IMR-90 (cell line): ENCODE measurements at regions not wholly inside any gene's neighbourhood (a gene's known extent, or its start where the extent isn't known, plus 50 kb on each side); places are given as distances from the start of the nearest gene placed in this dataset.

ENCODE experiments used
- ATAC-seq: fragments of 200-7000 bp; cut with Tn5 transposase; 2 replicates; pipeline ENCODE4 v1.9.1; 2020; ENCODE audit warnings: low read depth, mild to moderate bottlenecking, moderate library complexity
- BruUV-seq: library from RNA; stranded (reverse); fragments of 400-500 nt; replicated peaks from 2 replicates; lab custom pipeline; 2021; lab: Mats Ljungman, UMichigan
- CTCF ChIA-PET: fragments of 300-600 bp; formaldehyde crosslinking; extraction: SDS; loops from one replicate; lab custom pipeline; 2021; ENCODE audit warnings: antibody characterized with exemption; lab: Yijun Ruan, JAX
- POLR2A ChIA-PET: fragments of 300-600 bp; sonication (Branson Sonifier 250); formaldehyde crosslinking; loops from one replicate; lab custom pipeline; 2022; ENCODE audit warnings: antibody characterized with exemption; ENCODE audit not compliant: unreplicated experiment; lab: Charles Lee
- DNase-seq: peaks from one replicate; pipeline ENCODE4 v3.0.0; 2013
- H2AFZ ChIP-seq: replicated peaks from 2 replicates; pipeline ENCODE3; 2013; ENCODE audit warnings: low read length, mild to moderate bottlenecking; ENCODE audit not compliant: poor library complexity
- H2AK5ac ChIP-seq: 2 replicates; pipeline ENCODE4 v1.6.1; 2013; ENCODE audit warnings: low read depth, low read length, inconsistent platforms
- H2AK9ac ChIP-seq: replicated peaks from 2 replicates; pipeline ENCODE3; 2013; ENCODE audit warnings: mild to moderate bottlenecking, low read depth, low read length, moderate library complexity; ENCODE audit not compliant: poor library complexity
- H2BK120ac ChIP-seq: 2 replicates; pipeline ENCODE4 v1.6.1; 2013; ENCODE audit warnings: low read depth, low read length, inconsistent platforms
- H2BK15ac ChIP-seq: 3 replicates; pipeline ENCODE4 v1.6.1; 2013; ENCODE audit warnings: low read depth, low read length, inconsistent platforms
- H2BK20ac ChIP-seq: 2 replicates; pipeline ENCODE4 v1.6.1; 2013; ENCODE audit warnings: low read depth, mild to moderate bottlenecking, inconsistent platforms, low read length, moderate library complexity
- H2BK5ac ChIP-seq: 2 replicates; pipeline ENCODE4 v1.6.1; 2013; ENCODE audit warnings: mild to moderate bottlenecking, low read depth, low read length, inconsistent platforms; ENCODE audit not compliant: poor library complexity, severe bottlenecking
- H3K14ac ChIP-seq: replicated peaks from 2 replicates; pipeline ENCODE4 v1.6.1; 2013; ENCODE audit warnings: low read depth, low read length, inconsistent platforms
- H3K18ac ChIP-seq: 2 replicates; pipeline ENCODE4 v1.6.1; 2013; ENCODE audit warnings: low read depth, low read length, control low read depth
- H3K23ac ChIP-seq: 2 replicates; pipeline ENCODE4 v1.6.1; 2013; ENCODE audit warnings: low read depth, low read length, inconsistent platforms
- H3K27ac ChIP-seq: 2 replicates; pipeline ENCODE4 v1.5.1; 2013; ENCODE audit warnings: mild to moderate bottlenecking, control low read depth, low read length; ENCODE audit not compliant: insufficient read depth
- H3K27me3 ChIP-seq: 2 replicates; pipeline ENCODE4 v1.6.1; 2013; ENCODE audit warnings: low read length; ENCODE audit not compliant: control insufficient read depth, insufficient read depth
- H3K36me3 ChIP-seq: 2 replicates; pipeline ENCODE4 v1.6.1; 2013; ENCODE audit warnings: low read length, mixed read lengths; ENCODE audit not compliant: control insufficient read depth, insufficient read depth
- H3K4ac ChIP-seq: 2 replicates; pipeline ENCODE4 v1.6.1; 2013; ENCODE audit warnings: low read depth, low read length, inconsistent platforms
- H3K4me1 ChIP-seq: 2 replicates; pipeline ENCODE4 v1.6.1; 2013; ENCODE audit warnings: low read length, mixed read lengths; ENCODE audit not compliant: control insufficient read depth, insufficient read depth
- H3K4me2 ChIP-seq: 2 replicates; pipeline ENCODE4 v1.6.1; 2013; ENCODE audit warnings: low read depth, mild to moderate bottlenecking, control low read depth, low read length, moderate library complexity
- H3K4me3 ChIP-seq: 2 replicates; pipeline ENCODE4 v1.5.1; 2013; ENCODE audit warnings: low read depth, mild to moderate bottlenecking, control low read depth, low read length, moderate library complexity; ENCODE audit not compliant: insufficient read depth
- H3K56ac ChIP-seq: 2 replicates; pipeline ENCODE4 v1.6.1; 2013; ENCODE audit warnings: low read length, inconsistent platforms; ENCODE audit not compliant: insufficient read depth; ENCODE audit errors: extremely low read depth
- H3K79me1 ChIP-seq, 2 experiments: 2 replicates each; pipeline ENCODE4 v1.6.1; 2013; ENCODE audit warnings: low read length in 2 of 2, inconsistent platforms in 1 of 2, low read depth in 1 of 2
- H3K9ac ChIP-seq: 2 replicates; pipeline ENCODE4 v1.6.1; 2013; ENCODE audit warnings: low read depth, low read length, control low read depth
- H3K9me1 ChIP-seq: 2 replicates; pipeline ENCODE4 v1.6.1; 2013; ENCODE audit warnings: low read length, inconsistent platforms; ENCODE audit not compliant: insufficient read depth
- H3K9me3 ChIP-seq: 2 replicates; pipeline ENCODE4 v1.6.1; 2013; ENCODE audit warnings: low read length; ENCODE audit not compliant: control insufficient read depth, insufficient read depth
- H4K20me1 ChIP-seq: 2 replicates; pipeline ENCODE4 v1.6.1; 2013; ENCODE audit warnings: low read length, inconsistent platforms; ENCODE audit not compliant: insufficient read depth
- H4K5ac ChIP-seq: 2 replicates; pipeline ENCODE4 v1.6.1; 2013; ENCODE audit warnings: mild to moderate bottlenecking, low read depth, low read length, control low read depth
- H4K8ac ChIP-seq, 2 experiments: 2 replicates each; pipeline ENCODE4 v1.6.1; 2013; ENCODE audit warnings: low read depth in 2 of 2, low read length in 2 of 2, control low read depth in 1 of 2, inconsistent platforms in 1 of 2
- H4K91ac ChIP-seq: 2 replicates; pipeline ENCODE4 v1.6.1; 2013; ENCODE audit warnings: low read depth, low read length, inconsistent platforms; ENCODE audit not compliant: insufficient read depth
- CEBPB ChIP-seq: IDR thresholded peaks from 2 replicates; pipeline ENCODE4 v1.6.1; 2012; ENCODE audit warnings: low read depth, low read length, improper control_type of control experiment
- CHD1 ChIP-seq: IDR thresholded peaks from 2 replicates; pipeline ENCODE4 v1.6.1; 2012; ENCODE audit warnings: low read depth, low read length, improper control_type of control experiment
- FOS ChIP-seq: fragments of 150-350 bp; IDR thresholded peaks from 2 replicates; pipeline ENCODE4 v1.6.1; 2016; ENCODE audit warnings: low read depth, low read length
- MAZ ChIP-seq: IDR thresholded peaks from 2 replicates; pipeline ENCODE4 v1.6.1; 2012; ENCODE audit warnings: low read depth, mild to moderate bottlenecking, low read length, improper control_type of control experiment, moderate library complexity, borderline replicate concordance
- MXI1 ChIP-seq: IDR thresholded peaks from 2 replicates; pipeline ENCODE4 v1.6.1; 2012; ENCODE audit warnings: low read depth, mild to moderate bottlenecking, low read length, moderate library complexity, borderline replicate concordance
- NFE2L2 ChIP-seq: fragments of 150-350 bp; IDR thresholded peaks from 2 replicates; pipeline ENCODE4 v1.6.1; 2016; ENCODE audit warnings: low read depth, mild to moderate bottlenecking, low read length
- POLR2A ChIP-seq: IDR thresholded peaks from 2 replicates; pipeline ENCODE4 v1.6.1; 2012; ENCODE audit warnings: mild to moderate bottlenecking, low read depth, low read length
- RAD21 ChIP-seq: IDR thresholded peaks from 2 replicates; pipeline ENCODE4 v1.6.1; 2012; ENCODE audit warnings: low read length, improper control_type of control experiment
- RCOR1 ChIP-seq: IDR thresholded peaks from 2 replicates; pipeline ENCODE4 v1.6.1; 2012; ENCODE audit warnings: mild to moderate bottlenecking, low read length, improper control_type of control experiment; ENCODE audit not compliant: insufficient replicate concordance
- RFX5 ChIP-seq: IDR thresholded peaks from 2 replicates; pipeline ENCODE4 v1.8.0; 2012; ENCODE audit warnings: low read depth, mild to moderate bottlenecking, low read length, moderate library complexity
- SMC3 ChIP-seq: fragments of 150-350 bp; IDR thresholded peaks from 2 replicates; pipeline ENCODE4 v1.6.1; 2016; ENCODE audit warnings: low read depth, mild to moderate bottlenecking, antibody characterized with exemption, low read length, moderate library complexity
- WGBS, 2 experiments: methylation state at CpG; one replicate each; pipeline versions ENCODE4 v1.1.5 to v1.1.7; 2013; ENCODE audit warnings: missing lambda C conversion rate in 2 of 2; ENCODE audit not compliant: insufficient read length in 1 of 2; ENCODE audit errors: extremely low coverage in 2 of 2; 5-methylcytosine and 5-hydroxymethylcytosine counted together
- dilution Hi-C: fragments of 300-500 bp; cut with HindIII; formaldehyde crosslinking; loops from one replicate; pipeline ENCODE4 v1.14.3; 2018; ENCODE audit warnings: low sequenced_read_pairs; ENCODE audit not compliant: unreplicated experiment
- in situ Hi-C: fragments of 300-500 bp; cut with MboI; formaldehyde crosslinking; loops from 3 replicates; pipeline ENCODE4 v1.14.3; 2019; ENCODE audit warnings: low sequenced_read_pairs, inconsistent platforms, mixed read lengths
- intact Hi-C: fragments of 100-400 bp; cut with micrococcal nuclease; formaldehyde crosslinking; loops from 2 replicates; pipeline ENCODE4 v1.10.0; 2022
- TF ChIP-seq, protein P1 (sequence below): fragments of 150-350 bp; IDR thresholded peaks from 2 replicates; pipeline ENCODE4 v1.6.1; 2017; ENCODE audit warnings: mild to moderate bottlenecking, antibody characterized with exemption, low read length, low read depth
- TF ChIP-seq, protein P2 (sequence below): conservative IDR thresholded peaks from 2 replicates; pipeline ENCODE4 v1.5.1; 2012; ENCODE audit warnings: mild to moderate bottlenecking, low read depth, low read length, improper control_type of control experiment
- TF ChIP-seq, protein P3 (sequence below): fragments of 150-350 bp; IDR thresholded peaks from 2 replicates; pipeline ENCODE4 v1.6.1; 2016; ENCODE audit warnings: low read depth, mild to moderate bottlenecking, low read length, moderate library complexity, borderline replicate concordance

DNA sequence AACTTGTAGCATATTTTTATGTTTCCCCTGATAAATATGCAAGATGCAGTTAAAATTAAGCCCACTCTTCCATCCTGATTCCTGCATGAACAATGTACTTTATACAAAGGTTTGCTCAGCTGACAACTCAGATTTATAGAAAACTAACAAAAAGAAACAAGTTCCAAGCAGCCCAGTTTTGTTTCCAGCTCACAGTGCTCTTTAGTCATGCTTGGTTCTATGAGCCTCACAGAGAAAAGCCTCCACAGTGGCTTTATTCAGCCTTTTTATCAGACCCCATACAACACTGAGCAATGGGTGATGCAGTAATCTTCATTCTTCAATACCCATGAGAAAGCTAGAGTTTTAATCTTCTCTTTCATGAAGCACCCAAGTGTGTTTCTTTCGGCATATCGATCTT lies 329.6 kb downstream of the SLCO4C1 start:
- no peak overlapping the region for H2AK5ac ChIP-seq
- no peak overlapping the region for H4K5ac ChIP-seq
- no peak overlapping the region for H3K4ac ChIP-seq
- no peak overlapping the region for H2BK20ac ChIP-seq
- H3K9me1 ChIP-seq, result no peaks in the 10 kb centered on the region
- H3K4me3 ChIP-seq, result no peak overlapping the region
- H3K27me3 ChIP-seq, result no peaks in the 10 kb centered on the region
- H3K18ac ChIP-seq, result no peak overlapping the region
- no peak overlapping the region for H3K4me2 ChIP-seq
- no peak overlapping the region for H2AFZ ChIP-seq
- no peak overlapping the region for H3K9ac ChIP-seq
- BruUV-seq, result no TSS peak
- in situ Hi-C loops (no loop called here), intact Hi-C loops (no loop called here), dilution Hi-C loops (no loop called here)
- H4K8ac ChIP-seq, result no peak overlapping the region
- H2BK120ac ChIP-seq, result no peak overlapping the region
- no peaks in the 10 kb centered on the region for H3K36me3 ChIP-seq
- no CpG with 5 or more reads among the region's 2 CpGs for WGBS, 2 experiments
- no peaks in the 10 kb centered on the region for H3K79me1 ChIP-seq
- ChIA-PET POLR2A (no interaction called here), CTCF (no interaction called here)
- TF ChIP-seq RFX5 (no peak), SMC3 (no peak), FOS (no peak), MAZ (no peak), MXI1 (no peak), RAD21 (no peak), CHD1 (no peak), CEBPB (no peak), RCOR1 (no peak), NFE2L2 (no peak), POLR2A (no peak)
- TF ChIP-seq, protein P1, sequence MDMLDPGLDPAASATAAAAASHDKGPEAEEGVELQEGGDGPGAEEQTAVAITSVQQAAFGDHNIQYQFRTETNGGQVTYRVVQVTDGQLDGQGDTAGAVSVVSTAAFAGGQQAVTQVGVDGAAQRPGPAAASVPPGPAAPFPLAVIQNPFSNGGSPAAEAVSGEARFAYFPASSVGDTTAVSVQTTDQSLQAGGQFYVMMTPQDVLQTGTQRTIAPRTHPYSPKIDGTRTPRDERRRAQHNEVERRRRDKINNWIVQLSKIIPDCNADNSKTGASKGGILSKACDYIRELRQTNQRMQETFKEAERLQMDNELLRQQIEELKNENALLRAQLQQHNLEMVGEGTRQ, result no peak
- TF ChIP-seq, protein P2, sequence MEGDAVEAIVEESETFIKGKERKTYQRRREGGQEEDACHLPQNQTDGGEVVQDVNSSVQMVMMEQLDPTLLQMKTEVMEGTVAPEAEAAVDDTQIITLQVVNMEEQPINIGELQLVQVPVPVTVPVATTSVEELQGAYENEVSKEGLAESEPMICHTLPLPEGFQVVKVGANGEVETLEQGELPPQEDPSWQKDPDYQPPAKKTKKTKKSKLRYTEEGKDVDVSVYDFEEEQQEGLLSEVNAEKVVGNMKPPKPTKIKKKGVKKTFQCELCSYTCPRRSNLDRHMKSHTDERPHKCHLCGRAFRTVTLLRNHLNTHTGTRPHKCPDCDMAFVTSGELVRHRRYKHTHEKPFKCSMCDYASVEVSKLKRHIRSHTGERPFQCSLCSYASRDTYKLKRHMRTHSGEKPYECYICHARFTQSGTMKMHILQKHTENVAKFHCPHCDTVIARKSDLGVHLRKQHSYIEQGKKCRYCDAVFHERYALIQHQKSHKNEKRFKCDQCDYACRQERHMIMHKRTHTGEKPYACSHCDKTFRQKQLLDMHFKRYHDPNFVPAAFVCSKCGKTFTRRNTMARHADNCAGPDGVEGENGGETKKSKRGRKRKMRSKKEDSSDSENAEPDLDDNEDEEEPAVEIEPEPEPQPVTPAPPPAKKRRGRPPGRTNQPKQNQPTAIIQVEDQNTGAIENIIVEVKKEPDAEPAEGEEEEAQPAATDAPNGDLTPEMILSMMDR, result no peak
- TF ChIP-seq, protein P3, sequence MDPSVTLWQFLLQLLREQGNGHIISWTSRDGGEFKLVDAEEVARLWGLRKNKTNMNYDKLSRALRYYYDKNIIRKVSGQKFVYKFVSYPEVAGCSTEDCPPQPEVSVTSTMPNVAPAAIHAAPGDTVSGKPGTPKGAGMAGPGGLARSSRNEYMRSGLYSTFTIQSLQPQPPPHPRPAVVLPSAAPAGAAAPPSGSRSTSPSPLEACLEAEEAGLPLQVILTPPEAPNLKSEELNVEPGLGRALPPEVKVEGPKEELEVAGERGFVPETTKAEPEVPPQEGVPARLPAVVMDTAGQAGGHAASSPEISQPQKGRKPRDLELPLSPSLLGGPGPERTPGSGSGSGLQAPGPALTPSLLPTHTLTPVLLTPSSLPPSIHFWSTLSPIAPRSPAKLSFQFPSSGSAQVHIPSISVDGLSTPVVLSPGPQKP, result no peak
- H3K14ac ChIP-seq, result no peak overlapping the region
- DNase-seq, result no peak
- H3K27ac ChIP-seq, result no peak overlapping the region
- H4K91ac ChIP-seq, result no peak overlapping the region
- no peak overlapping the region for H2BK15ac ChIP-seq
- ATAC-seq, result no peak
- H3K56ac ChIP-seq, result no peak overlapping the region
- H3K9me3 ChIP-seq, result peaks cover 2% of the 10 kb centered on the region; the same call in 1 of the 2 replicates
- no peak overlapping the region for H2AK9ac ChIP-seq
- no peak overlapping the region for H3K23ac ChIP-seq
- no peaks in the 10 kb centered on the region for H4K20me1 ChIP-seq
- no peaks in the 10 kb centered on the region for H3K4me1 ChIP-seq
- no peak overlapping the region for H2BK5ac ChIP-seq
